ENCODE measurements at regions not wholly inside any gene's neighbourhood (a gene's known extent, or its start where the extent isn't known, plus 50 kb on each side); places are given as distances from the start of the nearest gene placed in this dataset.
"Not testable (repeated sequence)": the region's sequence is repeated elsewhere in the genome, so short reads cannot be mapped to it uniquely, and the experiment has no call there.

DNA sequence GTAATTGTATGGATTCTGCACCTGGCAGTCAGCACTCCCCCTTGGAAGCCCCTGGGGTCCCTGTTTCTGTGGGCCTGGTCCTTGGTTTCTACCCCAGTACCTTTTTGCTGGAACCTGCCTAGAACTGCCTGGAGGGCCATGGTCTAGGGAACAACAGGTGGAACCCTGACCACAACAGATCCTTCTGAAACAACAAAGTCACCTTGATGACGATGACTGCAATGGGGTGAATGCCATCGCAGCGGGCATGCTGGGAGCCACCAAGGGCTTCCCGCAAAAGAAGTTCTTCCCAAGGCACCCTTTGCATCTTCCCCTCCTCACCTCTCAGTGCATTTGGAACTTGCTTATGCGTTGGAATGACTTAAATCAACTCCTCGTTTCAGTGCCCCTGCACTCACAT, 129.0 kb upstream of the OR4C13 start:
- DNase-seq = not testable (repeated sequence)

- not testable (repeated sequence) for DNase-seq
Observed at GRCh38 chr11:49850541-49850940, 101.7 kb upstream of the OR4C13 start.

DNA sequence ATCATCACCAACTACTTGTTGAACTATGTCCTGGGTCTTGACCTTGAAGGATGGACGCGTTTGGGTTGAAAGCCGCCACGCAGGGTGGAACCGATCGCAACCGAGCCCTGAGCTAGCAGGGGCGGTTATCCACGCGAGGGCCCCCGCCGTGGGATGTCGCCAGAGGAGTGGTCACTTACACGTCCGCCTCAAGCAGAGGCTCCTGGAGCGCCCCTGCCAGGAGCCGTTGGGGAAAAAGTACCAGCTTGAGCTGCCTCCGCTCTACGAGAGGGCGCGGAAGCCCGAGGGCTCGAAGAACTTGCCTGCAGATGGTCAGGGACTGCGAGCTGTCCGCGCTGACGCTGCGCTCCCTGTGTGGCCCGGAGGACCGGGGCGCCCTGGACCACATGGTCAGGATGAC, 100.7 kb upstream of the OR4C13 start:
- DNase-seq = no peak

GRCh38 chr11:49851971-49852389, 100.2 kb upstream of the OR4C13 start:
- no peak for DNase-seq

DNA sequence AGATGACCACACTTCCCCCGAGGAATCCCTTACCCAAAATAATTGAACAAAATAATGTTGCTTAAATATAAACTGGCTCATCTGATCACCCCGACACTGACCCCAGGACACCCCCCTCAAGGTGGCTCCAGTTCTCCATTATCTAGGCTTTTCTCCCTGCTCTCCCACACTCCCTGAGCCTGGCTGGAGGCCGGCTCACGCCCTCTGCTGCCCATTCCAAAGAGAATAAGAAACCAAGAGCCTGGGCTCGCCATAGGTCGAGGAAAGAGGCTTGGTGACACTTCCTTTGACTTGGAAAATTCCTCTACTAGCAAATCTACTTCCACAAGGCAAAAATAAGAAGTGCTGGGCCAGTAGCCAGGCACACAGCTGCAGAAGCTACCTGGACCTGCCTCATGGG, 63.3 kb upstream of the OR4C13 start:
- not testable (repeated sequence) for DNase-seq

DNA sequence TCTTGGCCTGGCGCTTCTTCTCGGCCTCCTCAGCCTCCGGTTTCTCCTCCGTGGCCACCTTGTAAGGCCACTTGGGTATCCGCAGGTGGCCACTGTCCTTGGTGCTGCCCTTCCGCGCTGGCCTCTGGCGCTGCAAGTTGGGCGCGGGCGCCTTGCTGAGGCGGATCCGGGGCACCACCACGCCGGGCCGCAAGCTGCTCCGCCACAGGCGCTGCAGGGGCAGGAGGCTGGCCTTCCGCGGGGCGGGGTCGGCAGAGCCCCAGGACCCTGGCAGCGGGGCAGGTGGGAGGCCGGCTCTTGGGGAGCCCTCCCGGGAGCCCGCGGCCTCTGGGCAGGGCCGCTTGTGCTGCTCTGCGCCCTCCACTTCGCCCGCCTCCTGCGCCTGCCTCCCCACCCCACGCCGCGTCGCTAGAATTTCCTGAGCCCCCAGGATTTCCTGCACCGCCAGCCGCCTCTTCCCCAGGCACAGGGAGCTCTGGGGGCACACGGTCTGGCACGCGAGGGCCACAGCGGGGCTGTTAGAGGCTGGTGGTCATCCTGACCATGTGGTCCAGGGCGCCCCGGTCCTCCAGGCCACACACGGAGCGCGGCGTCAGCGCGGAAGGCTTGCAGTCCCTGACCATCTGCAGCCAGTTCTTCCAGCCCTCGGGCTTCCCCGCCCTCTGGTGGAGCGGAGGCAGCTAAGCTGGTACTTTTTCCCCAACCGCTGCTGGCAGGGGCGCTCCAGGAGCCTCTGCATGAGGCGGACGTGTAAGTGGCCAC, 60.1 kb upstream of the OR4C13 start:
- DNase-seq = not testable (repeated sequence)

DNA sequence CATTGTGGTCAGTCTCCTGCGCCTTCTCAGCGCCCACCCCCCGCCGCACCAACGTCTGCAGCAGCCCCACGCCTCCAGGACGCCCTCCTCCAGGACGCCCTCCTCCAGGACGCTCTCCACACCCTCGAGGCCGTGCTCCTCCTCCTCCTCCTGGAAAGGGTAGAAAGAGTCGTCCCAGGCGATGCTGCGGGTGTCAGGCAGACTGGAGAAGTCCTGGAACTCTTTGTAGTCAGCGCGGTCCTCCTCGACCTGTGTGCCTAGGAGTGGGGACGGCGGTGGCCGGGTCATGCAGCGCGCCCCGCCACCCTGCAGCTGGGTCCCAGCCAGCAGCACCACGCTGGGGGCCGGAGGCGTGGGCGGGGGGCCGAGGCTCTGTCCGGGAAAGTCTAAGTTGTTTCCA, 58.7 kb upstream of the OR4C13 start:
- not testable (repeated sequence) for DNase-seq
